GM18517 (cell line): ENCODE measurements at regions not wholly inside any gene's neighbourhood (a gene's known extent, or its start where the extent isn't known, plus 50 kb on each side); places are given as distances from the start of the nearest gene placed in this dataset.

ENCODE experiments used
- ATAC-seq: cut with Tn5 transposase; IDR thresholded peaks from one replicate; pipeline ENCODE4 v1.9.1; 2021; ENCODE audit warnings: mild to moderate bottlenecking, moderate library complexity; ENCODE audit not compliant: unreplicated experiment

GRCh38 chr11:87972133-87972532 is 203.1 kb downstream of the RAB38 start:
- peak; percentile 51 for ATAC-seq

- ATAC-seq, result no peak
Measured at GRCh38 chr11:87971354-87971753, 203.9 kb downstream of the RAB38 start.

- no peak for ATAC-seq
Measured at GRCh38 chr11:87970762-87971161, 204.5 kb downstream of the RAB38 start.

- ATAC-seq, result no peak
Measured at GRCh38 chr11:87967459-87967858, 207.8 kb downstream of the RAB38 start.

GRCh38 chr11:87966694-87967093 is 208.5 kb downstream of the RAB38 start:
- ATAC-seq, result no peak

- no peak for ATAC-seq
Measured at GRCh38 chr11:87966216-87966615, 209.0 kb downstream of the RAB38 start.

- no peak for ATAC-seq
Measured at GRCh38 chr11:87961606-87962005, 213.6 kb downstream of the RAB38 start.

- no peak for ATAC-seq
Measured at GRCh38 chr11:87957961-87958360, 217.3 kb downstream of the RAB38 start.

- ATAC-seq, result no peak
Measured at GRCh38 chr11:87954476-87954875, 220.8 kb downstream of the RAB38 start.

GRCh38 chr11:87942786-87943185 is 232.5 kb downstream of the RAB38 start:
- no peak for ATAC-seq

- ATAC-seq, result no peak
Measured at GRCh38 chr11:87934182-87934581, 241.1 kb downstream of the RAB38 start.

- no peak for ATAC-seq
Measured at GRCh38 chr11:87926250-87926970, 248.8 kb downstream of the RAB38 start.

GRCh38 chr11:87924125-87924524 is 251.1 kb downstream of the RAB38 start:
- ATAC-seq, result no peak

GRCh38 chr11:87917111-87917510 is 258.1 kb downstream of the RAB38 start:
- no peak for ATAC-seq

- no peak for ATAC-seq
Measured at GRCh38 chr11:87909178-87909577, 266.1 kb downstream of the RAB38 start.

GRCh38 chr11:87908086-87908485 is 267.2 kb downstream of the RAB38 start:
- no peak for ATAC-seq

GRCh38 chr11:87903345-87903744 is 271.9 kb downstream of the RAB38 start:
- no peak for ATAC-seq

- no peak for ATAC-seq
Measured at GRCh38 chr11:87901341-87901740, 273.9 kb downstream of the RAB38 start.

GRCh38 chr11:87897921-87898320 is 277.3 kb downstream of the RAB38 start:
- no peak for ATAC-seq

GRCh38 chr11:87897071-87897470 is 278.2 kb downstream of the RAB38 start:
- ATAC-seq, result no peak

- no peak for ATAC-seq
Measured at GRCh38 chr11:87894961-87895360, 280.3 kb downstream of the RAB38 start.

- no peak for ATAC-seq
Measured at GRCh38 chr11:87892291-87892690, 283.0 kb downstream of the RAB38 start.

- no peak for ATAC-seq
Measured at GRCh38 chr11:87889126-87889525, 286.1 kb downstream of the RAB38 start.
